ENCODE measurements at regions not wholly inside any gene's neighbourhood (a gene's known extent, or its start where the extent isn't known, plus 50 kb on each side); places are given as distances from the start of the nearest gene placed in this dataset.

- TF ChIP-seq NONO (IDR thresholded peaks at IDR 0.05) (no peak), NONO (CRISPR knock-in tag; conservative IDR thresholded peaks at IDR 0.05) (no peak)
Measured at GRCh38 chr4:60359746-60360367, 840.3 kb upstream of the ADGRL3 start (continued).

- WGBS (ENCODE audit: low lambda C conversion rate), result 2% methylated on average over 3 of the region's 3 CpGs
- H3K79me2 ChIP-seq (ENCODE audit: insufficient read depth, low read length), result no peaks in the 10 kb centered on the region
- H3K36me3 ChIP-seq (replicated peaks in 1 of 2; ENCODE audit: control insufficient read depth in 1 of 2, insufficient read depth in 2 of 2, low read length in 2 of 2), result no peaks in the 10 kb centered on the region
- DNase-seq (ENCODE audit: low spot score) (no peak), ATAC-seq (no peak), FAIRE-seq (no peak)
- CTCF ChIA-PET (ENCODE audit: low intra/inter-chr PET ratio, low total read pairs), result no interaction called here
- no peaks in the 10 kb centered on the region for H3K4me1 ChIP-seq (ENCODE audit: insufficient read depth, low read length)
- no peak overlapping the region for H3K4me3 ChIP-seq (replicated peaks in 1 of 3; ENCODE audit: insufficient read depth in 1 of 3, low read depth in 2 of 3, low read length in 3 of 3)
- intact Hi-C loops (cut with micrococcal nuclease; ENCODE audit: unreplicated experiment) (no loop called here), in situ Hi-C loops (cut with HindIII; ENCODE audit: extremely low pct_ligation_motif_present, low pct_unique_long_range_greater_than_20kb) (no loop called here)
- POLR2A ChIA-PET, result no interaction called here
- H3K27ac ChIP-seq (ENCODE audit: extremely low read length, insufficient read depth, low read length), result no peak overlapping the region
- no peak overlapping the region for H3K4me2 ChIP-seq (ENCODE audit: low read depth, low read length)
- BruUV-seq (replicated peaks), result no TSS peak
- no peaks in the 10 kb centered on the region for H3K27me3 ChIP-seq (ENCODE audit: control insufficient read depth in 1 of 2, insufficient read depth in 2 of 2, low read length in 2 of 2)
- H3K9ac ChIP-seq (ENCODE audit: insufficient read depth, low read depth, low read length), result no peak overlapping the region
- TF ChIP-seq, protein P1, sequence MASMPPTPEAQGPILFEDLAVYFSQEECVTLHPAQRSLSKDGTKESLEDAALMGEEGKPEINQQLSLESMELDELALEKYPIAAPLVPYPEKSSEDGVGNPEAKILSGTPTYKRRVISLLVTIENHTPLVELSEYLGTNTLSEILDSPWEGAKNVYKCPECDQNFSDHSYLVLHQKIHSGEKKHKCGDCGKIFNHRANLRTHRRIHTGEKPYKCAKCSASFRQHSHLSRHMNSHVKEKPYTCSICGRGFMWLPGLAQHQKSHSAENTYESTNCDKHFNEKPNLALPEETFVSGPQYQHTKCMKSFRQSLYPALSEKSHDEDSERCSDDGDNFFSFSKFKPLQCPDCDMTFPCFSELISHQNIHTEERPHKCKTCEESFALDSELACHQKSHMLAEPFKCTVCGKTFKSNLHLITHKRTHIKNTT (CRISPR knock-in tag; IDR thresholded peaks at IDR 0.05), result no peak
- TF ChIP-seq ZSCAN29 (CRISPR knock-in tag; conservative IDR thresholded peaks at IDR 0.05), result no peak
- no peak for TF ChIP-seq TEAD2 (CRISPR knock-in tag; IDR thresholded peaks at IDR 0.05)
- no peak for TF ChIP-seq GTF2F1 (IDR thresholded peaks at IDR 0.05; ENCODE audit: low read length)
- no peak for TF ChIP-seq JARID2 (CRISPR knock-in tag; IDR thresholded peaks at IDR 0.05; ENCODE audit: insufficient replicate concordance)
- TF ChIP-seq TCF12 (IDR thresholded peaks at IDR 0.05), result no peak
- no peak for TF ChIP-seq TCF12 (CRISPR knock-in tag; IDR thresholded peaks at IDR 0.05)
- TF ChIP-seq ZNF354B (CRISPR knock-in tag; IDR thresholded peaks at IDR 0.05), result no peak
- no peak for TF ChIP-seq SMAD9 (CRISPR knock-in tag; IDR thresholded peaks at IDR 0.05)
- TF ChIP-seq CSRNP1 (CRISPR knock-in tag; IDR thresholded peaks at IDR 0.05), result no peak
- H4K20me1 ChIP-seq (ENCODE audit: insufficient read depth, low read length), result no peaks in the 10 kb centered on the region
- no peak overlapping the region for H2AFZ ChIP-seq (ENCODE audit: low read length)
- no peaks in the 10 kb centered on the region for H3K9me3 ChIP-seq (ENCODE audit: low read length)
Measured at GRCh38 chr4:60365176-60365575, 835.0 kb upstream of the ADGRL3 start.
